ENCODE measurements at regions not wholly inside any gene's neighbourhood (a gene's known extent, or its start where the extent isn't known, plus 50 kb on each side); places are given as distances from the start of the nearest gene placed in this dataset.

DNA sequence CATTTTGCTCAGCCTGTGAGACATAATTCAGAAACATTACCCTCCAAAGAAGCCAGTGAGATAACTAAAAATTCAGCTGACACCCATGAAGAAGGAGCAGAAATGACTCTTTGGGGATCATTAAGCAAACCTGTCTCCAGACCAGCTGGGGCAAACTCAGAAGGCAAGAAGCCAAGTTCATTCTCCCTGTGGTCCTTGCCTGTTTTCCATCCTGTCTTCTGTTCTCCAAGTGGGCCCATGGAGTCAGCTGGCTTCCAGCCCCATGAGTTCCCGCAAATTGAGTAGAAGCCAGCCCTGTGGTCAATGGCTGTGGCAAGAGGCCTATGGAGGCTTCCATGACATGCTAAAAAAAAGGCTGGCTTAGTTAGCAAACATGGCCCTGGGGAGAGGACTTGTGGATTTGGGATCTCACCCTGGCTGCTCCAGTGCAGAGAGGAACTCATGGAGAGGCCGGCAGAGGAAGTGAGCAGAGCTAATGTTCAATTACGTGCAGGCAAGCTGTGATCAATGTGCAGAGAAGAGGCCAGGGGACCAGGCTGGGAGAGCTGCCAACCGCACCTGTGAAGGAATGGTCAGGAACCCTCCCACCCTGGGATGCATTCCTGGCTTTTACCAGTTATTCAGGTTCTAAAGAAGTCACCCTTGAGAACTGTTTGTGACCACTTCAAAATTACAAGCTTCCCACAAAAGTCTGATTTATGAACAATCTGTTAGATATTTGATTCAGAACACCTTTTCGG, 229.1 kb downstream of the TSHZ3 start:
- DNase-seq (ENCODE audit: low spot score) = no peak

DNA sequence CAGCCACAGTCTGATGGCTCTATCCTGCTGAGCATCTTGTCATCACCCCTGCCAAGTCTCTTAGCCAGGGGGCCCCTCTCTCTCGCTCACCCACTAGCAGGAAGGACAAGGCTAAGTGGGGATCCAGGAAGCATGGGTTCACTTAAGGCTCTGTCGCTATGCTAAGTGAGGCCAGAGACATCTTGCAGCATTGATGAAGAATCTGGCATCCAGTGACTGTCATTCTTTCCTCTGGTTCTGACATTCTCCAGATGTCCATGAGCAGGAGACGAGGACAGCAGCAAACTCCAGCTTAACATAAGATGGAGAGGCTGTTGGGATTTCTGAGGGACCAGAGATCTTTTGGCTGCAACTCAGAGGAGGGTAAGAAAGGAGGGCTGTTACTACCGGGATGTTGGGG, 230.2 kb downstream of the TSHZ3 start:
- no peak for DNase-seq (ENCODE audit: low spot score)

DNA sequence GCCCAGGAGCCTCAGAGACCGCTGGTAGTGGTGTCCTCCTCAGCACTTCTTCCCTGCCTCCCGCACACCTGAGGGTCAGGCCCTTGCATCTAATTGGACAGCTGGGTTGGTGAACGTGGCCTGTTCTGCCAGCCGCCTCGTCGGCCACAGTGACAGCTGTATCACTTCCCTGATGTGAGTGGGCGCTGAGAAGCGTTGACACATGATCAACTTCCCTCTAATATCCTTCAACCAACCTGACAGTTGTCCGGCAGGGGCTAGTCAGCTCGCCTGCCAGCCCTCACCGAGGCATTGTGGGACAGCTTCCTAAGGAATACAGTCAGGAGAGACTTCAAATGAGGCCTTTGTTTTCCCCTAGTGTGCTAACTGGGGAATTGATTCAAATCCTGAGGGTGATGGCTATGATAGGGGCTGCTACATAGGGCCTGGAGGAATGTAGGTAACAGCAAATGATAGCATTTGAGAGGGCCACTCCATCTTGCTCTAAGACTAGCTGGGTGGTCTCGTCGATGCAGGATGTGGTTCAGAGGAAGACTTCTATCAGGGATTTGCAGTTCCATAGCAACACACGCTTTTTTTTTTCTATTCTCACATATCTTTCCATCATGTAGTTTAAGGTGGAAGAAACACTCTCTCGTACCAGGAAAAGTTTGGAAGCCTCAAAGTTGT, 230.8 kb downstream of the TSHZ3 start:
- no peak for DNase-seq (ENCODE audit: low spot score)

DNA sequence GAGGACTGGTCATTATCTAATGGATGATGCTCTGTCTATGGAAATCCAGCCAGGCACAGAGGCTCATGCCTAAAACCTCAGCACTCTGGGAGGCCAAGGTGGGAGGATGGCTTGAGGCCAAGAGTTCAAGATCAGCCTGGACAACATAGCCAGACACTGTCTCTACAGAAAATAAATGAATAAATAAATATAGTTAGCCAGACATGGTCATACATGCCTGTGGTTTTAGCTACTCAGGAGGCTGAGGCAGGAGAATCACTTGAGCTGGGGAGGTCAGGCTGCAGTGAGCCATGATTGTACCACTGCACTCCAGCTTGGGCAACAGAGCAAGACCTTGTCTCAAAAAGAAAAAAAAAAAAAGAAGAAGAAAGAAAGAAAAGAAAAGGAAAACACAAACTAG, 234.7 kb downstream of the TSHZ3 start:
- no peak for DNase-seq (ENCODE audit: low spot score)

DNA sequence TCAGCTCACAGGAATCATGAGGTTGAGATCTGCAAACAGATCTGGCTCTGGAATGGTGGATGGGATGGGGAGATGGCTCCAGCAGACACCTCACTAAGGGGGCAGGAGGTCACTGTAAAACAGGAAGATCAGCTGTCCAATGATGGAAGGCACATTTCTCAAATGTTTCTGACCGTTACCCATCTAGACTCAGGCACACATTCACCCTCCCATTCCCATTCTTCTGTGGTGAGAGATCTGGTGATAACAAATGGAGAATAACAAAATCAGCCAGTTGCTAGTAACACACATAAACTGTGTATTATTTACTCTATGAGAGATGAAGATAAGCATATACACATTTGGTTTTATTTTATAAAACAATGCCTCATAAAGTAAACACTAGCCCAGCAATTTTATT, 235.9 kb downstream of the TSHZ3 start:
- DNase-seq (ENCODE audit: low spot score) = no peak

DNA sequence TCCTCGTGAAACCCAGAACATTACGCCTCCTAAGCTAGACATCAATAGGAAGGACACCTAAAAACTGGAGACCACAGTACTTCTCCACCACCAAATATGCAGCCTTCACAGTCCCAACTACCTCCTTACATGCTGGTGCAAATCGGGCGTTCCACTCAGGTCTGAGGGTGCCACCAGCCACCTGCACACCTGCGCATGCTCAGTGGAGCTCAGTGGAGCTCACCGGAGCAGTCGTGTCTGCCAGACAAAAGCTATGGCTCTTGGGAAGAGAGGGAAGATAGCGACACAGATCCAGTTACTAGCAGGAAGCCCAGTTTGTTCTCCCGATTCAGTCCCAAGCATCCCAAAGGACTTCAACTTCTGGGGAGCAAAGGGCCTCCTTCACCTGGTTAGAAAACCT, 237.1 kb downstream of the TSHZ3 start:
- DNase-seq (ENCODE audit: low spot score) = no peak

DNA sequence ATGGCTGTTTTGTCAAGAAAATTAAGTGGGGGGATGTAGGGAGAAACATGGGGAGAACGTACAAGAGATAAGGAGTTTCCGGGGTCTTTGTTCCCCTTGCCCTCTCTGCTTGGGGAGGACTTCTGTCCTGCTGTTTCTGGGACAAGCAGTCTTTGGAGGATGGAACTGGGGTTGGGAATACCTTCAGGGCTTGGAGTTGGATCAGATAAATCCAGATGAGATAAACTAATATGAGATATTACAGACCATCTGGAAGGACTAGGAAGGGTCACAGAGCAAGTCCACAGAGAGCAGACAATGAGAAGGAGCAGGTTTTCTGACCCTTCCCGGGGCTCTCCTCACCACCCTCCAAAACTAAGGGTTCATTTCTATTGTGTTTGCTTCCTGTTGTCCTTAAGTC, 237.5 kb downstream of the TSHZ3 start:
- no peak for DNase-seq (ENCODE audit: low spot score)

DNA sequence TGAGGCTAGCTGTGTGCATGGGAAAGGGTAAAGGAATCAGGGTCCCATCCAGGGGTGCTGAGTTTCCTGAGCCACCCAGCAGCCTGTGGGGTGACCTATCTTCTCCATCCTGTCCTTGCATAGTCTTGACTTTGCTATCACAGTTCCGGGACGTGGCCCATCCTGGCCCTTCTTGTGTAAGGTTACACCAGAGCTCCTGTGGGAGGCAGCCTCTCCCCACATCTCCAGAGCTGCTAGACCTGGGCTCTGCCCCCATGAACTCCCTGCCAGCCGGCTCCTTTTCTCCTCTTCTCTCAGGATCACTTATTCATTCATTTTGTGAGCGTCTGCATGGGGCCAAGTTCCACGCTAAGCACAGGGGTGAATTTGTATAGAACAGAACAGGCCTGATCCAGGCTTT, 238.9 kb downstream of the TSHZ3 start:
- no peak for DNase-seq (ENCODE audit: low spot score)

DNA sequence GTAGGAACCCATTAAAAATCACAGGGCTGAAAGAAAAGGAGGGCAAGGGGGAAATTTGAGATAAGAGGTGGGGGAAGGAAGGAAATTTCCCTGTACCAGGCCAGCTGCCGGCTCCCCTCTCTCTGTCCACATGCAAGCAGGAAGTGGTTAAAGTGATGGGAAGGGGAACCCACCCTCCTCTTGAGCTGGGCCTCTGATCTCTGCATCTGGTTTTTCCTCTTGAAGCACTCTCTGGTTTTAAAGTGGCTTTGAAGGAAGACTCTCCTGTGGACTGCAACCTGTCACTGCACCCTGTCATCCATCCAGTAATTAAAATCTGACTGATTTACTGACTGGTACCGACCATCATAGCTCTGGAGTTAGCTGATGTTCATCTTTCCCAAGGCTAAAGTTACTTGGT, 239.6 kb downstream of the TSHZ3 start:
- no peak for DNase-seq (ENCODE audit: low spot score)

DNA sequence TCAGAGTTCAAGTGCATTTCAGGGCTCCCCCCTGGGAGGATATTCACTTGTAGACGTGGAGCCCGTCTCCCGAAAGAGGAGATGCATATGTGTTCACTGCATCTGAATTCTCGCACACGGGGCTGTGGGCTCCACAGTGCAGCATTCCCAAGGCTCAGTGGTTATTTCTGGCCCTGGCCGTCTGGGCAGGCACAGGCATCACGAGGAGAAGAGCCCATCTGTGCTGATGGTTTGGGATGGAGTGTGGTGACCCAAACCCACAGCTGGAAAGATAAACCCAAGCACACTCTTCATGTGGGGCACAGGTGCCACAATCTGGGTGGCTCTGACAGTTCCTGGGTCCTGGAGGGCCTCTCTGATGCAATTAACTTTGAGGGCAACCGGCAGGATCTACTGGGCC, 242.1 kb downstream of the TSHZ3 start:
- no peak for DNase-seq (ENCODE audit: low spot score)

DNA sequence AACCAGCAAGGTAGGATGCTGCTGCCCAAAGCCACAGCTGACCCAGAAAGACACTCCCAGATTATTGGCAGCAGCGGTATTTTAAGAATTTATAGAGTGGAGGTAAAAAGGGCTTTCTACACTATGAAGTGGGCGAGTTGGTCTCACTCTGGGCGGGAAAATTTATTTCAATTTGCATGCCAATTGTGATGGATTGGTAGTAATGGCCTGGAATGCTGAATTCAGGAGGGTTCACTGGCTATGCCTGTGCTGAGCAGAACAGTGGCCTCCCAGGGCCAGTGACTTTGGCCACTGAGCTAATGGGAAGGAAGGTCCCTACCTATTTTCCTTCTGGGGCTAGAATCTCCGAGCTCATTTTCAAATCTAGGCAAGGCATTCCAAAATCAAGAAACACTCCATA, 243.5 kb downstream of the TSHZ3 start:
- DNase-seq (ENCODE audit: low spot score) = no peak

DNA sequence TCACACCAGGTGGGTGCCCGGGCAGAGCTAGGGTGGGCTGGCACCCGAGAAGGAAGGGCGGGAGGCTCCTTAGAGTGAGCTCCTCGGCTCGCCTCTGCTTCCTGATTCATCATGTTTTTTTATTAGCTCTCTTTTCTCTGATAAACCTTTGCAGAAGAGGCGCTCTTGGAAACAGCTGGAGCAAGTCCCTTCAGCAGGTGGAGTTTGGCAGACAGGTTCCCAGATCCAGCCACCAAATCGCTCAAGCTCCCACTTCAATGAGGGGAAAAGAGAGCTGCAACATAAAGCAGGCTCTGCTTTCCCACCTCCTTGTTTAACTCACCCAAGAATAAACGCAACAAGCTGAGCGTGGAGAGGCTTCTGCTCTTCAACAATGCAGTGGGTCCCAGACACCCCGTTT, 244.8 kb downstream of the TSHZ3 start:
- DNase-seq (ENCODE audit: low spot score) = no peak

DNA sequence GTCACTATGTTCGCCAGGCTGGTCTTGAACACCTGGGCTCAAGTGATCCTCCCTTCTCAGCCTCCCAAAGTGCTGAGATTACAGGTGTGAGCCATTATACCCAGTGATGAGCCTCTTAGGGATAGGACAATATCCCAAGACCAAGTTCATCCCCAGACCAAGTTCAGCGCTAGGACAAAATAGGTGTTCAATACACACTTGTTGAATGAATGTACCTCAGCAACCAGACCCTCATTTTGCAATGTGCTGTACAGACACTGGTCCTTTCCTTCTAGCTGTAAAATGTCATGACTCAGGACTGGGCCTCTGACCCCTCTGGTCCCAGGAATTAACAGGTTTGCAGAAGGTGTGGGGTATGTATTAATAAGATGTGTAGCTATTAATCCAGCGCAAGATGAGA, 246.0 kb downstream of the TSHZ3 start:
- no peak for DNase-seq (ENCODE audit: low spot score)

DNA sequence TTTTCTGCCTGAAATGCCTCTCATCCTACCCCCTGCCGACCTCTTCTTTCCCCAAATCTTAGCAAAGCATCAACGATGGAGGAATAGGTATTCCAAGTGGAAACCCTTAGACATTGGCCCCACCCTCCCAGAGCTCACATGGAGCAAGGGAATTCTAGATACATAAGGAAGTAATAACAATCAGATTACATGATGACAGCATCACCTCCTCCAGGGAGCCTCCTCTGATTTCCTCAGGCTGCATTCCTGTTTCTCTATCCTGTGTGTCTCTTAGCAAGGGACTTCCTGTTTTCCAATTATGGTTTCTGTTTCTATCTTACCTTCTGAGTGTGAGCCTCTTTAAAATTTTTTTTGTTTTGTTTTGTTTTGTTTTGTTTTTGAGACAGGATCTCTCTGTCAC, 246.6 kb downstream of the TSHZ3 start:
- no peak for DNase-seq (ENCODE audit: low spot score)

DNA sequence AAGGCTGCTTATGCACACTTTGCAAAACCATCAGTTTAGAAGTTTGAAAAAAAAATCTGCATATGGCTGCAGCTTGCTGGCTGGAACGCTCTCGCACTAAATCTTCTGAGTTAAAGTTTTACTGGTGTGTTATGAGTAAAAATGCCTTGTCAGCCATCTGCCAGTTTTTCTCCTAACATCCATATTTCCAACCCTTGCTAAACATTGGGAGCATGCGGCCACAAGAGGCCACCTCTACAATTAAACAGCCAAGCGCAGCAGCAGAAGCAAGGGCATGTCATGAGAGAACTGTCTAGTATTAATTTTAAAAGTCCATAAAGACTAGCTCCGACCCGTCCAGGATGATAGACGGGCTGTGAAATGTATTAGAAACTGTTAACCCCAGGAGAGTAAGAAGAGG, 248.3 kb downstream of the TSHZ3 start:
- DNase-seq (ENCODE audit: low spot score) = no peak

DNA sequence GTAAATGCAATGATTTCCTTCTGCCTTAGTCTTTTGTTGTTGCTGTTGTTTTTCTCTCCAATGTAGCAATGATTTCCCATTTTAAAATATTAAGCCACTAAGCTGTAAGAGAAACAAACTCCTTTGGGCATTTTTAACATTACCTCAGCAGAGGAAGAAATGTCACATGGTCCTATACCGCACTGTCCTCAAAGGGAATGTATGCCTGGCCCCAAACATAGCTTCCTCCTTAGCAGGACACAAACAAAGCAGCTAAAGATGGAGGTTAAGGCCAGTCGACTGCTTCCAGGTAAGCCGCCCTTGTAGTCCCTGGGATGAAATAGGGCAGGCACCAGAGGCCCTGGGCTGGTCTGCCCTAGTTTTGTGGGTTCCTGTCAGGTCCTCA, 249.0 kb downstream of the TSHZ3 start:
- no peak for DNase-seq (ENCODE audit: low spot score)

DNA sequence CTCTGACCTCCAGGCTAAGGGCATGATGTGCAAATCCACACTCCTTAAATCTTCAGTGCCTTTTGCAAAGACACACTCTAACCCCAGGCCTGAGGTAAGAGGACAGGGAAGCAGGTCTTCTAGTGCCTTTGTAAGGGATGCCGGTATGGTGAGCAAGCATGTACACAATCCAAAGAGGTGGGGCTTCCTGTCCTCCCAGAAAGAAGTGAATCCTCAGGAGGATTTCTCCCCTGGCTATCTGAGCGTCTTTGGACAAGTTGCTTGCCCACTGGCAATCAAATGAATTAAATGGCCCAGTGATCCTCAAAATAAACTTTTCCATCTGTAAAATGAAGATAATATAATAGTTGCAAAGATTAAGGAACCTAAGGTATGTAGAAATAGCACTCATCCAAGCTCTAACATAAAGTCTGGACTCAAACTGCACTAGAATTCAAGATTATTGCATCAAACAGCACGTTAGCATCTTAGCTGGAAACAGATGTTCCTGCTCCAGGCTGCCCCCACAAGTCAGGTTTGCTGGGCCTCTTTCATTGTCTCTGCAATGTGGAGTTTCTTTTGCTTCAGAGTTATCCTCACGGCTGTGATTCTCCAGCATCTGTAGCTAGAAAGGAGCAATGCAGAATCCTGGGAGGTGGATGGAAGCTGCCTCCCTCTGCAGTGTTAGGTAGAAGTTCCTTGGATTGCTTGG, 249.6 kb downstream of the TSHZ3 start:
- DNase-seq (ENCODE audit: low spot score) = no peak

DNA sequence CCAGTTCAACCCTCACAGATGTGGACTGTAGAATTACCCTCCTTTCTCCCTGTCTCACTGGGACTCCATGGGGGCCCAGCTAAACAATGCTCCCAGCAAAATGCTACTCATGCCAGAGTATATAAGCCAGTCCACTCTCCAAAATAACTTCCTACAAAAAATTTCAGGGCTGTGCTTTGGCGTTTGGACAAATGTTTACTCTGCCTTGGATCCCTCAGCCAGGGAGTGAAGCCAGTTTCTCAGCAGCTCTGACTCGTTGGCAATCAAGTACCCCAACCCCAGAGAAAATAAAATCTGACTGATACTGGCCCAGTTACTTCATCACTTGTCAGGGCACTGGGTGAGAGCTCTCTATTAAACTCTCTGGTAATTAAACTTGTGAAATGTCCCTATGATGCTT, 250.4 kb downstream of the TSHZ3 start:
- no peak for DNase-seq (ENCODE audit: low spot score)

DNA sequence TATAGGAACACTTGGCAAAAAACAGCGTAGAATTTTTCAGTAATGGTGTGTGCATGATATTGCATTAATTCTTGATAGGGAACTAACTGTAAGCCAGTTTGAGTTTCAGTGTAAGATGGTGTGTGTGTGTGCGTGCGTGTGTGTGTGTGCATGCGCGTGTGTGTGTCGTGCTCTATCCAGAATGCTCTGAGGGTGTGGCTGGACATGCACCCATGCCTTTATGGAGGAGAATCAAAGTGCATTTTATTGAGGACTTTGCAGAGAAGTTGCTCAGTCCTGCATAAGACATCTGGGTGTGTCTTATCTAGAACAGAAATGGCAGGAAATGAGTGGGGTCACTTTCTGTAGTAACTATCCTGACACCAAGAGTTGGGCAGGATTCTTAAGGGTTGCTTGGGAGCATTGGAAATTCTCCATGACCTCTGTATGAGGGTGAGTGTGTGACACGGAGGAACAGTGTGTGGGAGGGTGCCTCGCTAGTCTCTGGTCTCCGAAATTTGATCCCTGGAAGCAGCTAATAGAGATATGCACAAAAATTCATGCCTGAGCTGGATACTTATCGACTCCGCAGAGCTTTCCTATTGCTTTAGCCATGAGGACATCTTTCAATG, 252.2 kb downstream of the TSHZ3 start:
- DNase-seq (ENCODE audit: low spot score) = no peak

DNA sequence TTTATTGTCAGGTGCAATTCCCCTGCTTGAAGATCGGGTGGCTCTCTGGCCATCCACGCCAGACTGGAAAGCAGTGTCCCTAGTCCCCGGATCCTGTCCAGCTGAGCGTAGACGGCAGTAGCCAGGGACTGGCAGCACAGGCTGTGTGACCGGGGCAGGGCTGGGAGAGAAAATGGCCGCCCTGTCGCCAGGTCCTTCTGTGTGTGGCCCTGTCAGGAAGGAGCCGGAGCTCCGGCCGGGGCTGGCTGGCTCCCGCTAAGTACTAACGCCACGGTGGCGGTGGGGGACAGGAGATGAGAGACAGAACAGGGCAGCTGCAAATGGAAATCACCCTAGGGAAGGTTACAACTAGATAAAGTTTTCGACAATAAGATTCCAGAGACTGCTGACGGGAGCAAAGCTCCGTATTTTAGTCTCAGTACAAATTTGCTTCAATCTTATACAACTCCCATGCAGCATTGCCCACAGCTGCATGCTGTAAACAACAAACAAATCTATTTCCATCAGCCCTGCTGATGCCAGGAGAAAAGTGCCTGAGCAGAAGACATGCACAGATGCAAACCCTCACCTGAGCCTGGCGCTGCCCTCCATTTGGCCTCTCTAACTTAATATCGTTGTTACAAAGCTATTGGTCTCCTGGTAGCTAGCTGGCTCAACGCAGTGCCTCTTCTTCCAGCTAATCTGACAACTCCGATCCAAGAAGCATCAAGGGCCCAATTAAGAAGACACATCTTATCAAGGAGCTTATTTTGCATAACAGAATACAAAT, 253.0 kb downstream of the TSHZ3 start:
- no peak for DNase-seq (ENCODE audit: low spot score)

DNA sequence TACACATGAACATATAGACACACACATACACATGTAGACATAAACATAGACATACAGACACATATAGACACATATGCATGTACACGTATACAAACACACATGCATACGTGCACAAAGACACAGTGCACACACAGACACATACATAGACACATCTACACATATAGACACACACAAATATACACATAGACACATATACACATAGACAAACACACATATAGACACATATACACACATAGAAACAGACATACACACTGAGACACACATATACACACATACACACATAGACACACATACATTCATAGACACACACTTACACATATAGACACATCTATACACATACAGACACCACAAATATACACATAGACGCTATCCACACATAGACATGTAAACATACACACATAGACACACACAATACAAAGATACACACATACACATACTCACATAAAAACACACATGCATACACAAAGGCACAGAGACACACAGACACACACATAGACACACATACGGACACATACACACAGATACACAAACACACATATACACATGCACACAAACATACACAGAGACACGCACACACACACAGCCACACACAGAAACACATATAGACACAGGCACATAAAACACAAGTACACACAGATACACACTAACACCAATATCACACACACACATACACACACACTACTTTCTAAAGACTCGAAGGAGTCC, 254.0 kb downstream of the TSHZ3 start:
- no peak for DNase-seq (ENCODE audit: low spot score)

DNA sequence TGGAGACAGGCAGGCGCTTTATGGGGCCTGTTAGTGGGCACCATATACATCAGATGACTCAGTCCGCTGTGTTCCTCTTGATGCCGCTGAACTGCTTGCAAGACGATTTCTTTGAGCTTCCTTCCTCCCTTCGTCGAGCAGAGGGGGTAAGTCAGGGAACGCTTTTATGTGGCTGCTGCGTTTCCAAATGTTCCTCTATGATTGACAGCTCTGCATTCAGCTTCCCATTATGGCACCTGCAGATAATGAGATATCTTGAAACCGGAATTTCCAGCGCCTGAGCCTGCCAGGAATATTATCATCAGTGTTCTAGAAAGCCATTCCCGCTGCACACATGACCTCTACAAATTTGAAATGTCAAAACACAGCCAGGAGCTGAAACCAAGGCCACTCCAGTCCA, 257.0 kb downstream of the TSHZ3 start:
- DNase-seq (ENCODE audit: low spot score) = no peak

Data from left forelimb (tissue), 1 donor.